ENCODE measurements at regions not wholly inside any gene's neighbourhood (a gene's known extent, or its start where the extent isn't known, plus 50 kb on each side); places are given as distances from the start of the nearest gene placed in this dataset.
"Not testable (repeated sequence)": the region's sequence is repeated elsewhere in the genome, so short reads cannot be mapped to it uniquely, and the experiment has no call there.

- Histone ChIP-seq H3K27ac (no peak overlapping the region), H3K4me3 (no peak overlapping the region)
These were observed 690.3 kb downstream of the NTRK3 start for GRCh38 chr15:87566236-87566635.

- Histone ChIP-seq H3K27ac (no peak overlapping the region), H3K4me3 (no peak overlapping the region)
These were observed 691.9 kb downstream of the NTRK3 start for GRCh38 chr15:87564681-87565080.

- H3K4me3 ChIP-seq = no peak overlapping the region
These were observed 692.7 kb downstream of the NTRK3 start for GRCh38 chr15:87563869-87564268.

GRCh38 chr15:87562203-87562602, 694.3 kb downstream of the NTRK3 start:
- no peak overlapping the region for H3K4me3 ChIP-seq
- no peak overlapping the region for H3K27ac ChIP-seq

More at GRCh38 chr15:87563869-87564268, 692.7 kb downstream of the NTRK3 start:
- H3K27ac ChIP-seq = no peak overlapping the region

- no peak overlapping the region for H3K4me3 ChIP-seq
- H3K27ac ChIP-seq = no peak overlapping the region
These were observed 694.9 kb downstream of the NTRK3 start for GRCh38 chr15:87561641-87562040.

GRCh38 chr15:87557881-87558280, 698.7 kb downstream of the NTRK3 start:
- Histone ChIP-seq H3K4me3 (no peak overlapping the region), H3K27ac (no peak overlapping the region)

GRCh38 chr15:87556886-87557285, 699.7 kb downstream of the NTRK3 start:
- Histone ChIP-seq H3K27ac (no peak overlapping the region), H3K4me3 (no peak overlapping the region)

- Histone ChIP-seq H3K27ac (no peak overlapping the region), H3K4me3 (no peak overlapping the region)
These were observed 706.7 kb downstream of the NTRK3 start for GRCh38 chr15:87549860-87550259.

GRCh38 chr15:87549296-87549695, 707.2 kb downstream of the NTRK3 start:
- H3K4me3 ChIP-seq = no peak overlapping the region

GRCh38 chr15:87548590-87548989, 707.9 kb downstream of the NTRK3 start:
- H3K27ac ChIP-seq = not testable (repeated sequence)

More at GRCh38 chr15:87549296-87549695, 707.2 kb downstream of the NTRK3 start:
- H3K27ac ChIP-seq = no peak overlapping the region

GRCh38 chr15:87547470-87548181, 708.9 kb downstream of the NTRK3 start:
- Histone ChIP-seq H3K27ac (no peak overlapping the region), H3K4me3 (no peak overlapping the region)

More at GRCh38 chr15:87548590-87548989, 707.9 kb downstream of the NTRK3 start:
- not testable (repeated sequence) for H3K4me3 ChIP-seq

GRCh38 chr15:87538327-87538834, 718.2 kb downstream of the NTRK3 start:
- H3K27ac ChIP-seq = no peak overlapping the region
- no peak overlapping the region for H3K4me3 ChIP-seq

- no peak overlapping the region for H3K4me3 ChIP-seq
These were observed 719.2 kb downstream of the NTRK3 start for GRCh38 chr15:87537295-87537694.

GRCh38 chr15:87533637-87534036, 722.9 kb downstream of the NTRK3 start:
- H3K4me3 ChIP-seq, H3K27ac ChIP-seq: not testable (repeated sequence)

More at GRCh38 chr15:87537295-87537694, 719.2 kb downstream of the NTRK3 start:
- H3K27ac ChIP-seq = no peak overlapping the region

- Histone ChIP-seq H3K27ac (no peak overlapping the region), H3K4me3 (no peak overlapping the region)
These were observed 727.7 kb downstream of the NTRK3 start for GRCh38 chr15:87528873-87529272.

- Histone ChIP-seq H3K4me3 (no peak overlapping the region), H3K27ac (no peak overlapping the region)
These were observed 728.7 kb downstream of the NTRK3 start for GRCh38 chr15:87527875-87528274.

- H3K4me3 ChIP-seq = no peak overlapping the region
- no peak overlapping the region for H3K27ac ChIP-seq
These were observed 729.1 kb downstream of the NTRK3 start for GRCh38 chr15:87527416-87527815.

- H3K4me3 ChIP-seq = no peak overlapping the region
These were observed 733.0 kb downstream of the NTRK3 start for GRCh38 chr15:87523516-87523915.

GRCh38 chr15:87522997-87523396, 733.5 kb downstream of the NTRK3 start:
- Histone ChIP-seq H3K4me3 (no peak overlapping the region), H3K27ac (no peak overlapping the region)

More at GRCh38 chr15:87523516-87523915, 733.0 kb downstream of the NTRK3 start:
- H3K27ac ChIP-seq = no peak overlapping the region

- Histone ChIP-seq H3K4me3 (no peak overlapping the region), H3K27ac (no peak overlapping the region)
These were observed 737.6 kb downstream of the NTRK3 start for GRCh38 chr15:87518957-87519356.

GRCh38 chr15:87508086-87508485, 748.5 kb downstream of the NTRK3 start:
- Histone ChIP-seq H3K4me3 (no peak overlapping the region), H3K27ac (no peak overlapping the region)

GRCh38 chr15:87502173-87502572, 754.4 kb downstream of the NTRK3 start:
- Histone ChIP-seq H3K27ac (no peak overlapping the region), H3K4me3 (no peak overlapping the region)
